CD14-positive monocyte (primary cell): ENCODE measurements at regions not wholly inside any gene's neighbourhood (a gene's known extent, or its start where the extent isn't known, plus 50 kb on each side); places are given as distances from the start of the nearest gene placed in this dataset.
A peak's percentile ranks its signal among the peaks of the same experiment; 100 is the strongest.
"Not testable (repeated sequence)": the region's sequence is repeated elsewhere in the genome, so short reads cannot be mapped to it uniquely, and the experiment has no call there.

Source experiments
- DNase-seq, 3 donors: peaks; one replicate each; pipeline ENCODE4 v3.0.0-alpha.2; 2011 to 2022
- H2AFZ ChIP-seq: 2 replicates; pipeline ENCODE4 v1.6.0; 2012; ENCODE audit warnings: mild to moderate bottlenecking, low read depth, low read length, inconsistent platforms; ENCODE audit not compliant: insufficient read depth, poor library complexity, severe bottlenecking
- H3K27ac ChIP-seq, 2 donors: 1 replicate in 1 of 2; 2 replicates in 1 of 2; pipeline ENCODE4 v1.5.1; 2012 to 2013; ENCODE audit warnings: low read length in 2 of 2, control low read depth in 1 of 2, inconsistent platforms in 1 of 2, low read depth in 1 of 2, mild to moderate bottlenecking in 1 of 2
- H3K27me3 ChIP-seq, 2 donors: one replicate each; pipeline versions ENCODE4 v1.6.0 to v1.6.1; 2011 to 2013; ENCODE audit warnings: low read length in 2 of 2; ENCODE audit not compliant: control insufficient read depth in 2 of 2, insufficient read depth in 2 of 2
- H3K36me3 ChIP-seq, 2 donors: replicated peaks in 1 of 2; 1 replicate in 1 of 2; 2 replicates in 1 of 2; pipeline versions ENCODE4 v1.5.1 to v1.6.1; 2012 to 2013; ENCODE audit warnings: low read length in 2 of 2, control low read depth in 1 of 2, inconsistent platforms in 1 of 2, mild to moderate bottlenecking in 1 of 2; ENCODE audit not compliant: insufficient read depth in 2 of 2, control insufficient read depth in 1 of 2
- H3K4me1 ChIP-seq, 2 donors: 1 replicate in 1 of 2; 2 replicates in 1 of 2; pipeline versions ENCODE4 v1.5.1 to v1.6.1; 2012 to 2013; ENCODE audit warnings: low read length in 2 of 2, control low read depth in 1 of 2, inconsistent platforms in 1 of 2, mild to moderate bottlenecking in 1 of 2, moderate library complexity in 1 of 2; ENCODE audit not compliant: insufficient read depth in 2 of 2, control insufficient read depth in 1 of 2
- H3K4me2 ChIP-seq: replicated peaks from 2 replicates; pipeline ENCODE3; 2012; ENCODE audit warnings: low read length, moderate library complexity, mild to moderate bottlenecking; ENCODE audit not compliant: poor library complexity, severe bottlenecking; ENCODE audit errors: extremely low read depth
- H3K4me3 ChIP-seq, 3 experiments: fragments of 200-600 bp in 1 of 3; sonication (generic) in 1 of 3; replicated peaks in 1 of 3; 1 replicate in 2 of 3; 2 replicates in 1 of 3; pipeline ENCODE4 v1.5.1; 2011 to 2013; ENCODE audit warnings: low read length in 3 of 3, mild to moderate bottlenecking in 3 of 3, control low read depth in 2 of 3, low read depth in 2 of 3, inconsistent platforms in 1 of 3, moderate library complexity in 1 of 3
- H3K79me2 ChIP-seq: 2 replicates; pipeline ENCODE4 v1.6.0; 2012; ENCODE audit warnings: mild to moderate bottlenecking, control low read depth, inconsistent platforms, low read length, moderate library complexity; ENCODE audit not compliant: insufficient read depth
- H3K9ac ChIP-seq: 2 replicates; pipeline ENCODE4 v1.6.0; 2017; ENCODE audit warnings: low read length, mild to moderate bottlenecking; ENCODE audit not compliant: insufficient read depth, poor library complexity, severe bottlenecking
- H3K9me3 ChIP-seq, 2 donors: replicated peaks in 1 of 2; 1 replicate in 1 of 2; 2 replicates in 1 of 2; pipeline versions ENCODE4 v1.5.1 to v1.6.1; 2012 to 2013; ENCODE audit warnings: low read length in 2 of 2, control low read depth in 1 of 2; ENCODE audit not compliant: control insufficient read depth in 1 of 2, insufficient read depth in 1 of 2
- H4K20me1 ChIP-seq: 2 replicates; pipeline ENCODE4 v1.6.0; 2012; ENCODE audit warnings: mild to moderate bottlenecking, low read length, control low read depth, moderate library complexity; ENCODE audit not compliant: insufficient read depth
- H3K27ac Mint-ChIP-seq, 7 donors: one replicate each; pipeline ENCODE4 v1.8.0; 2020; ENCODE audit warnings: mild to moderate bottlenecking in 7 of 7, mixed read lengths in 7 of 7, moderate library complexity in 6 of 7, inconsistent platforms in 2 of 7
- H3K27me3 Mint-ChIP-seq, 3 donors: one replicate each; pipeline ENCODE4 v1.8.0; 2021 to 2022; ENCODE audit warnings: low read depth in 3 of 3, mild to moderate bottlenecking in 3 of 3, mixed read lengths in 3 of 3, moderate library complexity in 3 of 3, inconsistent platforms in 1 of 3
- H3K36me3 Mint-ChIP-seq, 2 donors: one replicate each; pipeline ENCODE4 v1.8.0; 2020; ENCODE audit warnings: mixed read lengths in 2 of 2, inconsistent platforms in 1 of 2, mild to moderate bottlenecking in 1 of 2
- H3K4me1 Mint-ChIP-seq: one replicate; pipeline ENCODE4 v1.8.0; 2020; ENCODE audit warnings: mild to moderate bottlenecking, mixed read lengths
- H3K4me3 Mint-ChIP-seq, 2 donors: one replicate each; pipeline ENCODE4 v1.8.0; 2020; ENCODE audit warnings: mild to moderate bottlenecking in 2 of 2, mixed read lengths in 2 of 2, moderate library complexity in 1 of 2
- H3K9me3 Mint-ChIP-seq, 7 donors: one replicate each; pipeline ENCODE4 v1.8.0; 2020 to 2022; ENCODE audit warnings: mixed read lengths in 7 of 7, mild to moderate bottlenecking in 6 of 7, moderate library complexity in 6 of 7, inconsistent platforms in 2 of 7
- WGBS: methylation state at CpG from one replicate; pipeline ENCODE4 v1.1.5; 2013; ENCODE audit warnings: missing lambda C conversion rate; ENCODE audit not compliant: insufficient coverage; 5-methylcytosine and 5-hydroxymethylcytosine counted together
- intact Hi-C, 2 donors: fragments of 100-400 bp; cut with micrococcal nuclease; formaldehyde crosslinking; loops; one replicate each; pipeline versions ENCODE4 v1.15.0 to v1.15.1; 2023
- TF ChIP-seq, protein P1 (sequence below): fragments of 200-600 bp; IDR thresholded peaks from one replicate; pipeline ENCODE4 v1.8.0; 2022; ENCODE audit warnings: antibody characterized with exemption, mild to moderate bottlenecking

DNA sequence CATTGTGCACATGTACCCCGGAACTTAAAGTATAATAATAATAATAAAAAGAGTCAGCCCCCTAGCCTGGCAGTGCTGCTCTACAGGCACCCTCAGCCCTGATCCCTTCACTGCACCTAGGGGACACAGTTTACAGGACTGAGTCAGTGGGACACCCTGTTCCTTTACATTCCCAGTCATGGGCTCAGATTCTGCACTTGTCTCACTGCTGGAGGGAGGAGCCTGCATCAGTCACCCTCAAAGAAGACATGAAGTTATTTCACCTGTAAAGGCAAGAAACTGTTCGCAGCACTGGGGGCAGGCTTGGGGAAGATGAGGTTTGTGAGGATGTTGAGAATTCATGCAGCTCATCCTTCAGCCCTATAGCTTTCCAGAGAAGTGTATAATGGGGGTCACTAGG is 50.7 kb upstream of the VPREB1 start:
- Histone ChIP-seq H3K4me1 (no peaks in the 10 kb centered on the region), H3K9ac (no peak overlapping the region), H3K9me3 (no peaks in the 10 kb centered on the region), H3K4me2 (no peak overlapping the region), H4K20me1 (no peaks in the 10 kb centered on the region), H3K4me3 (no peak overlapping the region), H3K36me3 (no peaks in the 10 kb centered on the region), H3K79me2 (no peaks in the 10 kb centered on the region), H3K27ac (no peak overlapping the region), H3K27me3 (no peaks in the 10 kb centered on the region), H2AFZ (no peak overlapping the region)
- DNase-seq, result no peak
- peaks cover 18 to 24% (median 21%) of the 10 kb centered on the region in 3 donors for H3K27me3 Mint-ChIP-seq
- H3K4me3 Mint-ChIP-seq, result no peak overlapping the region
- peaks cover 2% of the 10 kb centered on the region for H3K4me1 Mint-ChIP-seq
- H3K36me3 Mint-ChIP-seq, result no peaks in the 10 kb centered on the region
- H3K27ac Mint-ChIP-seq, result no peak overlapping the region
- peaks cover 0 to 14% (median 3%) of the 10 kb centered on the region in 7 donors for H3K9me3 Mint-ChIP-seq
- intact Hi-C loops, result no loop called here
- TF ChIP-seq, protein P1, sequence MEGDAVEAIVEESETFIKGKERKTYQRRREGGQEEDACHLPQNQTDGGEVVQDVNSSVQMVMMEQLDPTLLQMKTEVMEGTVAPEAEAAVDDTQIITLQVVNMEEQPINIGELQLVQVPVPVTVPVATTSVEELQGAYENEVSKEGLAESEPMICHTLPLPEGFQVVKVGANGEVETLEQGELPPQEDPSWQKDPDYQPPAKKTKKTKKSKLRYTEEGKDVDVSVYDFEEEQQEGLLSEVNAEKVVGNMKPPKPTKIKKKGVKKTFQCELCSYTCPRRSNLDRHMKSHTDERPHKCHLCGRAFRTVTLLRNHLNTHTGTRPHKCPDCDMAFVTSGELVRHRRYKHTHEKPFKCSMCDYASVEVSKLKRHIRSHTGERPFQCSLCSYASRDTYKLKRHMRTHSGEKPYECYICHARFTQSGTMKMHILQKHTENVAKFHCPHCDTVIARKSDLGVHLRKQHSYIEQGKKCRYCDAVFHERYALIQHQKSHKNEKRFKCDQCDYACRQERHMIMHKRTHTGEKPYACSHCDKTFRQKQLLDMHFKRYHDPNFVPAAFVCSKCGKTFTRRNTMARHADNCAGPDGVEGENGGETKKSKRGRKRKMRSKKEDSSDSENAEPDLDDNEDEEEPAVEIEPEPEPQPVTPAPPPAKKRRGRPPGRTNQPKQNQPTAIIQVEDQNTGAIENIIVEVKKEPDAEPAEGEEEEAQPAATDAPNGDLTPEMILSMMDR, result no peak
- WGBS, result no CpG with 5 or more reads among the region's 2 CpGs

DNA sequence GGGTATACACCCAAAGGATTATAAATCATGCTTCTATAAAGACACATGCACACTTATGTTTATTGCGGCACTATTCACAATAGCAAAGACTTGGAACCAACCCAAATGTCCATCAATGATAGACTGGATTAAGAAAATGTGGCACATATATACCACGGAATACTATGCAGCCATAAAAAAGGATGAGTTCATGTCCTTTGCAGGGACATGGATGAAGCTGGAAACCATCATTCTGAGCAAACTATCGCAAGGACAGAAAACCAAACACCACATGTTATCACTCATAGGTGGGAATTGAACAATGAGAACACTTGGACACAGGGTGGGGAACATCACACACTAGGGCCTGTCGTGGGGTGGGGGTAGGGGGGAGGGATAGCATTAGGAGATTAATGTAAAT is 51.1 kb upstream of the VPREB1 start:
- H3K27ac Mint-ChIP-seq, H3K4me2 ChIP-seq, H3K4me3 Mint-ChIP-seq, H2AFZ ChIP-seq, H3K4me3 ChIP-seq, H3K9ac ChIP-seq, H3K4me1 ChIP-seq, H3K27ac ChIP-seq, H3K36me3 Mint-ChIP-seq, intact Hi-C loops, H3K4me1 Mint-ChIP-seq, H3K9me3 ChIP-seq, H4K20me1 ChIP-seq, DNase-seq, H3K27me3 ChIP-seq, H3K36me3 ChIP-seq, H3K79me2 ChIP-seq: not testable (repeated sequence)
- peaks cover 18 to 21% (median 20%) of the 10 kb centered on the region in 3 donors for H3K27me3 Mint-ChIP-seq
- WGBS, result no CpG with 5 or more reads among the region's 4 CpGs
- H3K9me3 Mint-ChIP-seq, result peaks cover 0 to 14% (median 3%) of the 10 kb centered on the region in 7 donors

GRCh38 chr22:22193006-22193405 is 51.6 kb upstream of the VPREB1 start:
- H3K36me3 ChIP-seq, H3K4me1 ChIP-seq, H3K4me3 Mint-ChIP-seq, H3K9ac ChIP-seq, H3K36me3 Mint-ChIP-seq, intact Hi-C loops, H3K79me2 ChIP-seq, H3K9me3 ChIP-seq, H3K4me3 ChIP-seq, H3K4me1 Mint-ChIP-seq, H3K27ac ChIP-seq, H3K4me2 ChIP-seq, H4K20me1 ChIP-seq, H3K27ac Mint-ChIP-seq, H2AFZ ChIP-seq, H3K27me3 ChIP-seq, DNase-seq: not testable (repeated sequence)
- WGBS, result no CpG with 5 or more reads among the region's 4 CpGs
- Mint-ChIP-seq H3K27me3 (peaks cover 14 to 20% (median 18%) of the 10 kb centered on the region in 3 donors), H3K9me3 (peaks cover 0 to 14% (median 3%) of the 10 kb centered on the region in 7 donors)

GRCh38 chr22:22189796-22190195 is 54.8 kb upstream of the VPREB1 start:
- peak overlapping the region in 1 of 2 donors; percentile 44 for H3K4me3 Mint-ChIP-seq
- H3K9ac ChIP-seq, H3K4me1 ChIP-seq, H3K27ac ChIP-seq, H3K4me1 Mint-ChIP-seq, H3K27ac Mint-ChIP-seq, DNase-seq, H4K20me1 ChIP-seq, H3K36me3 ChIP-seq, H3K79me2 ChIP-seq, H3K4me3 ChIP-seq, H3K9me3 ChIP-seq, H3K36me3 Mint-ChIP-seq, H2AFZ ChIP-seq, intact Hi-C loops, H3K4me2 ChIP-seq: not testable (repeated sequence)
- H3K27me3 ChIP-seq, result peaks cover 4 to 10% of the 10 kb centered on the region in 2 donors
- WGBS, result no CpG with 5 or more reads among the region's 4 CpGs
- H3K27me3 Mint-ChIP-seq, result peaks cover 17 to 41% (median 23%) of the 10 kb centered on the region in 3 donors
- peaks cover 0 to 14% (median 6%) of the 10 kb centered on the region in 7 donors for H3K9me3 Mint-ChIP-seq
